ENCODE measurements at regions not wholly inside any gene's neighbourhood (a gene's known extent, or its start where the extent isn't known, plus 50 kb on each side); places are given as distances from the start of the nearest gene placed in this dataset.

DNA sequence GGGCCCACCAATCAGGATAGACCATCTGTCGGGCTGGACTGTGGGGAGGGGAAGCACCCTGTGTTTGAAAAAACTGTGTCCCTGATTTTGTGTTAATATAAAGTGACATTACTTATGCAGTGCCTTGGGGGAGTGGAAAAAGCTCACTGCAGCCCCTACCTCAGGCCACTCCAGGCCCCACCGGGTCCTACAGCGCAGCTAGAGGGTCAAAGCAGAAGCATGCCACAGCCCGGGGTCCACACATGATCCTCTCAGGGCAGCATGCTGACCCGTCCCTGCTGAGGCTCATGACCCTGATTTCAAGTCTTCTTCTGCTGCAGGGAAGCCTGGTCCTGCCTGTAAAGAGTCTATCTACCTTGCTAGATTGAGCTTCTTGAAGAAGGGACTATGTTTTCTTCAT, 133.0 kb upstream of the PLCB4 start:
- no peak for TF ChIP-seq CTCF (IDR thresholded peaks at IDR 0.05; ENCODE audit: insufficient read depth, low read length, poor library complexity, severe bottlenecking)
- no peaks in the 10 kb centered on the region for H3K36me3 ChIP-seq (ENCODE audit: control insufficient read depth, insufficient read depth, low read length)
- DNase-seq (ENCODE audit: low read depth), result no peak
- no peaks in the 10 kb centered on the region for H3K27me3 ChIP-seq (ENCODE audit: control insufficient read depth, insufficient read depth, low read length)
- no peak overlapping the region for H3K4me3 ChIP-seq (ENCODE audit: low read depth, low read length)

- no peak for DNase-seq (ENCODE audit: low read depth)
- no peaks in the 10 kb centered on the region for H3K36me3 ChIP-seq (ENCODE audit: control insufficient read depth, insufficient read depth, low read length)
- no peak for TF ChIP-seq CTCF (IDR thresholded peaks at IDR 0.05; ENCODE audit: insufficient read depth, low read length, poor library complexity, severe bottlenecking)
- no peak overlapping the region for H3K4me3 ChIP-seq (ENCODE audit: low read depth, low read length)
- H3K27me3 ChIP-seq (ENCODE audit: control insufficient read depth, insufficient read depth, low read length), result no peaks in the 10 kb centered on the region
Observed at GRCh38 chr20:8938532-8938931, 130.4 kb upstream of the PLCB4 start.

DNA sequence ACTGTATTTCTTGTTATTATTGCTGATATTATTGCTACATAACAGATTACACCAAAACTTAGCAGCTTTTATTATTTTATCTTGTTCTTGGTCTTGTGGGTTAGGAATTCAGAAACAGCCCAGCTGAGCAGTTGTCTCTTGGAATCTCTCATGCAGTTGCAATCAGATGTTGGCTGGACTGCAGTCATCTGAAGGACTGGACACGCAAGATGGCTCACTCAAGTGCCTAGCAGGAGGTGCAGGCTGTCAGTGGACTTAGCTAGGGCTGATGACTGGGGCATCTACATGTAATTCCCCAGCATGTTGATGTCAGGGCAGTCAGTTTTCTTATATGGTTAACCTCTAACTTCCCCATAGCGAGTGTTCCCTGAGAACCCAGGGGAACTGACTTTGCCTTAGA, 128.6 kb upstream of the PLCB4 start:
- Histone ChIP-seq H3K27me3 (ENCODE audit: control insufficient read depth, insufficient read depth, low read length) (no peaks in the 10 kb centered on the region), H3K4me3 (ENCODE audit: low read depth, low read length) (no peak overlapping the region), H3K36me3 (ENCODE audit: control insufficient read depth, insufficient read depth, low read length) (no peaks in the 10 kb centered on the region)
- no peak for TF ChIP-seq CTCF (IDR thresholded peaks at IDR 0.05; ENCODE audit: insufficient read depth, low read length, poor library complexity, severe bottlenecking)
- DNase-seq (ENCODE audit: low read depth), result no peak

GRCh38 chr20:8943631-8944030, 125.3 kb upstream of the PLCB4 start:
- H3K4me3 ChIP-seq (ENCODE audit: low read depth, low read length), result no peak overlapping the region
- no peaks in the 10 kb centered on the region for H3K36me3 ChIP-seq (ENCODE audit: control insufficient read depth, insufficient read depth, low read length)
- H3K27me3 ChIP-seq (ENCODE audit: control insufficient read depth, insufficient read depth, low read length), result no peaks in the 10 kb centered on the region
- TF ChIP-seq CTCF (IDR thresholded peaks at IDR 0.05; ENCODE audit: insufficient read depth, low read length, poor library complexity, severe bottlenecking), result no peak
- no peak for DNase-seq (ENCODE audit: low read depth)

- H3K27me3 ChIP-seq (ENCODE audit: control insufficient read depth, insufficient read depth, low read length), result no peaks in the 10 kb centered on the region
- TF ChIP-seq CTCF (IDR thresholded peaks at IDR 0.05; ENCODE audit: insufficient read depth, low read length, poor library complexity, severe bottlenecking), result no peak
Observed at GRCh38 chr20:8946036-8946940, 122.6 kb upstream of the PLCB4 start.

More at GRCh38 chr20:8946036-8946940, 122.6 kb upstream of the PLCB4 start:
- no peak for DNase-seq (ENCODE audit: low read depth)
- no peaks in the 10 kb centered on the region for H3K36me3 ChIP-seq (ENCODE audit: control insufficient read depth, insufficient read depth, low read length)
- no peak overlapping the region for H3K4me3 ChIP-seq (ENCODE audit: low read depth, low read length)
